HepG2 (cell line): ENCODE measurements at regions not wholly inside any gene's neighbourhood (a gene's known extent, or its start where the extent isn't known, plus 50 kb on each side); places are given as distances from the start of the nearest gene placed in this dataset.

Experiments
- CBX1 ChIP-seq: IDR thresholded peaks from one replicate; pipeline ENCODE4 v1.6.1; 2016; ENCODE audit warnings: antibody characterized with exemption, low read depth
- HNF4G ChIP-seq, 2 experiments: sonication (generic) in 1 of 2; formaldehyde crosslinking in 1 of 2; IDR thresholded peaks; 2 replicates each; pipeline versions ENCODE4 v1.4.0 to v1.6.1; 2011 to 2020; ENCODE audit warnings: borderline replicate concordance in 2 of 2, low read depth in 2 of 2, mild to moderate bottlenecking in 2 of 2, low read length in 1 of 2, missing genetic modification reagents in 1 of 2, moderate library complexity in 1 of 2
- JUNB ChIP-seq: sonication (generic); formaldehyde crosslinking; IDR thresholded peaks from 2 replicates; pipeline ENCODE4 v1.8.0; 2022; ENCODE audit warnings: missing genetic modification reagents, mild to moderate bottlenecking, borderline replicate concordance
- MAF1 ChIP-seq: sonication (generic); formaldehyde crosslinking; IDR thresholded peaks from 2 replicates; pipeline ENCODE4 v1.5.0; 2020; ENCODE audit warnings: missing genetic modification reagents, borderline replicate concordance
- NCOA2 ChIP-seq: sonication (generic); formaldehyde crosslinking; IDR thresholded peaks from 2 replicates; pipeline ENCODE4 v1.8.0; 2022; ENCODE audit warnings: inconsistent platforms
- RFX3 ChIP-seq: IDR thresholded peaks from 2 replicates; pipeline ENCODE4 v1.6.1; 2016; ENCODE audit warnings: missing biosample characterization, missing genetic modification reagents
- SIN3A ChIP-seq: IDR thresholded peaks from 2 replicates; pipeline ENCODE4 v1.6.1; 2011; ENCODE audit warnings: low read depth, mild to moderate bottlenecking, control low read depth, low read length, borderline replicate concordance
- SRY ChIP-seq: sonication (generic); formaldehyde crosslinking; IDR thresholded peaks from 2 replicates; pipeline ENCODE4 v1.8.0; 2022; ENCODE audit warnings: mild to moderate bottlenecking, missing genetic modification reagents
- TBL1XR1 ChIP-seq: fragments of 150-350 bp; IDR thresholded peaks from 2 replicates; pipeline ENCODE4 v1.6.1; 2014; ENCODE audit warnings: borderline replicate concordance, low read length; ENCODE audit not compliant: partially characterized antibody
- THAP11 ChIP-seq: IDR thresholded peaks from 2 replicates; pipeline ENCODE4 v1.6.1; 2016; ENCODE audit warnings: missing biosample characterization, missing genetic modification reagents
- ZNF143 ChIP-seq: sonication (generic); formaldehyde crosslinking; IDR thresholded peaks from 2 replicates; pipeline ENCODE4 v1.4.0; 2020; ENCODE audit warnings: missing genetic modification reagents
- ZNF350 ChIP-seq: sonication (generic); formaldehyde crosslinking; IDR thresholded peaks from 2 replicates; pipeline ENCODE4 v1.4.0; 2020; ENCODE audit warnings: mild to moderate bottlenecking, low read depth, missing genetic modification reagents, borderline replicate concordance
- ZNF44 ChIP-seq: sonication (generic); formaldehyde crosslinking; IDR thresholded peaks from 2 replicates; pipeline ENCODE4 v1.5.1; 2020; ENCODE audit warnings: mild to moderate bottlenecking, missing genetic modification reagents
- ZNF629 ChIP-seq: sonication (generic); formaldehyde crosslinking; conservative IDR thresholded peaks from 2 replicates; pipeline ENCODE4 v1.5.0; 2020; ENCODE audit warnings: missing genetic modification reagents
- ZNF709 ChIP-seq: sonication (generic); formaldehyde crosslinking; IDR thresholded peaks from 2 replicates; pipeline ENCODE4 v1.5.0; 2020; ENCODE audit warnings: mild to moderate bottlenecking, missing genetic modification reagents
- ZNF737 ChIP-seq: sonication (generic); formaldehyde crosslinking; IDR thresholded peaks from 2 replicates; pipeline ENCODE4 v1.5.0; 2020; ENCODE audit warnings: missing genetic modification reagents, mild to moderate bottlenecking, borderline replicate concordance
- ZSCAN9 ChIP-seq: IDR thresholded peaks from 2 replicates; pipeline ENCODE4 v1.6.1; 2016; ENCODE audit warnings: borderline replicate concordance
- TF ChIP-seq, protein P1 (sequence below), 2 experiments: sonication (generic) in 1 of 2; formaldehyde crosslinking in 1 of 2; IDR thresholded peaks; 2 replicates each; pipeline versions ENCODE4 v1.4.0 to v1.6.1; 2016 to 2020; ENCODE audit warnings: borderline replicate concordance in 1 of 2, low read depth in 1 of 2, mild to moderate bottlenecking in 1 of 2, missing genetic modification reagents in 1 of 2
- TF ChIP-seq, protein P2 (sequence below): sonication (generic); formaldehyde crosslinking; IDR thresholded peaks from 2 replicates; pipeline ENCODE4 v1.8.0; 2022; ENCODE audit warnings: mild to moderate bottlenecking, missing genetic modification reagents, moderate library complexity
- TF ChIP-seq, protein P3 (sequence below): IDR thresholded peaks from 2 replicates; pipeline ENCODE4 v1.6.1; 2016
- TF ChIP-seq, protein P4 (sequence below): sonication (generic); formaldehyde crosslinking; IDR thresholded peaks from 2 replicates; pipeline ENCODE4 v1.4.0; 2020; ENCODE audit warnings: missing genetic modification reagents

DNA sequence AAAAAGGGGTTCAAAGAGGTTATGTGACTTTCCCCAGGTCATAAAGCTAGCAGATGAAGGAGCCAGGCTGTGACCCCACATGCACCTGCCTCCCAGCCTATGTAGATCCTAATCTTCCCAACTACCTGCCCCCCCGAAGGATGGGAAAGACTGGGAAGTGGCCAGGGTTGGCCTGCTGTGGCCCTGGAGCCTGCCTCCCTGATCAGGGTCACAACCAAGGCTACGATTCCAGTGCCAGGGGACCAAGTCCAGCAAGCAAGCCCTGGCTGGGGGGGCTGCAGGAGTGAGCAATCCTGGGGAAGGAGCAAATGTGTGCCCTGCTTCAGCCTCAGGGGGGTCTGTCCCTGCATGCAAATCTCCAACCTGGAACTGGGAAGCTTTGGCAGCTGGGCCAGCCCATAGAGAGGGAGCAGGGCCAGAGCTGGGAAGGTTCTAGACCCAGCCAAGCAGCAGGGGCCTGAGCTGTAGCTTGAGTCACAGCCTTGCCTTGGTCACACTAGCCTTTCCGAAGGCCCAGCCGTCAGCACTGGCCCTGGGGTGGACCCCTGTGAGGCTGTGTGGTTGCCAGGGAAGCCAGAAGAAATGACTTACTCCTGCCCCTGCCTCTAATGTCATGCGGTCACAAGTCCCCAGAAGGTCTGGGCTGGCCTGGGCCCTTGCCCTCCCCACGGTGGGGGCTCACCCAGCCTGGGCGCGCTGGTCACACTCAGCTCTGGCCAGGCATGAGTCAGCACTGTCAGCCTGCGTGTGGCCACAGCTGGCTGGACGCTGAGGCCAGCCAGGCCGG, 96.4 kb upstream of the ZMIZ1 start (continued):
- TF ChIP-seq, protein P1, sequence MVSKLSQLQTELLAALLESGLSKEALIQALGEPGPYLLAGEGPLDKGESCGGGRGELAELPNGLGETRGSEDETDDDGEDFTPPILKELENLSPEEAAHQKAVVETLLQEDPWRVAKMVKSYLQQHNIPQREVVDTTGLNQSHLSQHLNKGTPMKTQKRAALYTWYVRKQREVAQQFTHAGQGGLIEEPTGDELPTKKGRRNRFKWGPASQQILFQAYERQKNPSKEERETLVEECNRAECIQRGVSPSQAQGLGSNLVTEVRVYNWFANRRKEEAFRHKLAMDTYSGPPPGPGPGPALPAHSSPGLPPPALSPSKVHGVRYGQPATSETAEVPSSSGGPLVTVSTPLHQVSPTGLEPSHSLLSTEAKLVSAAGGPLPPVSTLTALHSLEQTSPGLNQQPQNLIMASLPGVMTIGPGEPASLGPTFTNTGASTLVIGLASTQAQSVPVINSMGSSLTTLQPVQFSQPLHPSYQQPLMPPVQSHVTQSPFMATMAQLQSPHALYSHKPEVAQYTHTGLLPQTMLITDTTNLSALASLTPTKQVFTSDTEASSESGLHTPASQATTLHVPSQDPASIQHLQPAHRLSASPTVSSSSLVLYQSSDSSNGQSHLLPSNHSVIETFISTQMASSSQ (IDR thresholded peaks at IDR 0.05; ENCODE audit: low read depth), result 0 out of 2 replicates have a peak, but pooled peaks have one; percentile 26
- TF ChIP-seq, protein P1 (CRISPR knock-in tag; IDR thresholded peaks at IDR 0.05; ENCODE audit: borderline replicate concordance), result no peak
- TF ChIP-seq ZNF44 (peak; percentile 39; the same call in 1 of the 2 replicates), RFX3 (CRISPR knock-in tag) (peak; percentile 33; the same call in 1 of the 2 replicates), CBX1 (peak; percentile 47), TBL1XR1 (no peak), HNF4G (IDR thresholded peaks at IDR 0.05; ENCODE audit: borderline replicate concordance, low read depth, low read length) (peak; percentile 58; the same call in 1 of the 2 replicates), HNF4G (CRISPR knock-in tag; IDR thresholded peaks at IDR 0.05; ENCODE audit: borderline replicate concordance, low read depth) (no peak; the same call in 1 of the 2 replicates), NCOA2 (CRISPR knock-in tag) (peak; percentile 18; the same call in 1 of the 2 replicates), ZNF737 (CRISPR knock-in tag) (no peak), SIN3A (peak; percentile 23; the same call in 1 of the 2 replicates), SRY (CRISPR knock-in tag) (0 out of 2 replicates have a peak, but pooled peaks have one; percentile 69), ZSCAN9 (CRISPR knock-in tag) (0 out of 2 replicates have a peak, but pooled peaks have one; percentile 1), JUNB (CRISPR knock-in tag) (0 out of 2 replicates have a peak, but pooled peaks have one; percentile 8), ZNF709 (no peak; the same call in 1 of the 2 replicates), ZNF629 (CRISPR knock-in tag) (peak; percentile 28), MAF1 (CRISPR knock-in tag) (0 out of 2 replicates have a peak, but pooled peaks have one; percentile 59), ZNF350 (CRISPR knock-in tag) (peak; percentile 71), ZNF143 (peak; percentile 37; the same call in 1 of the 2 replicates), THAP11 (CRISPR knock-in tag) (peak; percentile 57)
- TF ChIP-seq, protein P2, sequence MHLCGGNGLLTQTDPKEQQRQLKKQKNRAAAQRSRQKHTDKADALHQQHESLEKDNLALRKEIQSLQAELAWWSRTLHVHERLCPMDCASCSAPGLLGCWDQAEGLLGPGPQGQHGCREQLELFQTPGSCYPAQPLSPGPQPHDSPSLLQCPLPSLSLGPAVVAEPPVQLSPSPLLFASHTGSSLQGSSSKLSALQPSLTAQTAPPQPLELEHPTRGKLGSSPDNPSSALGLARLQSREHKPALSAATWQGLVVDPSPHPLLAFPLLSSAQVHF (CRISPR knock-in tag), result no peak
- TF ChIP-seq, protein P3, sequence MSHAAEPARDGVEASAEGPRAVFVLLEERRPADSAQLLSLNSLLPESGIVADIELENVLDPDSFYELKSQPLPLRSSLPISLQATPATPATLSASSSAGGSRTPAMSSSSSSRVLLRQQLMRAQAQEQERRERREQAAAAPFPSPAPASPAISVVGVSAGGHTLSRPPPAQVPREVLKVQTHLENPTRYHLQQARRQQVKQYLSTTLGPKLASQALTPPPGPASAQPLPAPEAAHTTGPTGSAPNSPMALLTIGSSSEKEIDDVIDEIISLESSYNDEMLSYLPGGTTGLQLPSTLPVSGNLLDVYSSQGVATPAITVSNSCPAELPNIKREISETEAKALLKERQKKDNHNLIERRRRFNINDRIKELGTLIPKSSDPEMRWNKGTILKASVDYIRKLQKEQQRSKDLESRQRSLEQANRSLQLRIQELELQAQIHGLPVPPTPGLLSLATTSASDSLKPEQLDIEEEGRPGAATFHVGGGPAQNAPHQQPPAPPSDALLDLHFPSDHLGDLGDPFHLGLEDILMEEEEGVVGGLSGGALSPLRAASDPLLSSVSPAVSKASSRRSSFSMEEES (CRISPR knock-in tag), result peak; percentile 71
- TF ChIP-seq, protein P4, sequence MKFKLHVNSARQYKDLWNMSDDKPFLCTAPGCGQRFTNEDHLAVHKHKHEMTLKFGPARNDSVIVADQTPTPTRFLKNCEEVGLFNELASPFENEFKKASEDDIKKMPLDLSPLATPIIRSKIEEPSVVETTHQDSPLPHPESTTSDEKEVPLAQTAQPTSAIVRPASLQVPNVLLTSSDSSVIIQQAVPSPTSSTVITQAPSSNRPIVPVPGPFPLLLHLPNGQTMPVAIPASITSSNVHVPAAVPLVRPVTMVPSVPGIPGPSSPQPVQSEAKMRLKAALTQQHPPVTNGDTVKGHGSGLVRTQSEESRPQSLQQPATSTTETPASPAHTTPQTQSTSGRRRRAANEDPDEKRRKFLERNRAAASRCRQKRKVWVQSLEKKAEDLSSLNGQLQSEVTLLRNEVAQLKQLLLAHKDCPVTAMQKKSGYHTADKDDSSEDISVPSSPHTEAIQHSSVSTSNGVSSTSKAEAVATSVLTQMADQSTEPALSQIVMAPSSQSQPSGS (CRISPR knock-in tag), result peak; percentile 34; the same call in 1 of the 2 replicates
